Mesodermal cell (in vitro differentiated cells): ENCODE measurements at regions not wholly inside any gene's neighbourhood (a gene's known extent, or its start where the extent isn't known, plus 50 kb on each side); places are given as distances from the start of the nearest gene placed in this dataset.
"Not testable (repeated sequence)": the region's sequence is repeated elsewhere in the genome, so short reads cannot be mapped to it uniquely, and the experiment has no call there.

Experiments
- H3K27ac ChIP-seq: 2 replicates; pipeline ENCODE4 v1.7.0; 2013; ENCODE audit warnings: mild to moderate bottlenecking, low read depth, low read length, moderate library complexity; ENCODE audit not compliant: severe bottlenecking
- H3K36me3 ChIP-seq: 2 replicates; pipeline ENCODE4 v1.7.1; 2013; ENCODE audit warnings: mild to moderate bottlenecking, low read length, moderate library complexity; ENCODE audit not compliant: control insufficient read depth, insufficient read depth
- H3K4me1 ChIP-seq: one replicate; pipeline ENCODE4 v1.7.1; 2013; ENCODE audit warnings: mild to moderate bottlenecking, low read length; ENCODE audit not compliant: insufficient read depth, control insufficient read depth, poor library complexity, severe bottlenecking
- H3K4me3 ChIP-seq: 2 replicates; pipeline ENCODE4 v1.7.0; 2013; ENCODE audit warnings: low read length, control low read depth, mild to moderate bottlenecking; ENCODE audit not compliant: insufficient read depth, poor library complexity, severe bottlenecking; ENCODE audit errors: extremely low read depth
- H3K9me3 ChIP-seq: 2 replicates; pipeline ENCODE4 v1.7.1; 2013; ENCODE audit warnings: mild to moderate bottlenecking, low read length, moderate library complexity; ENCODE audit not compliant: control insufficient read depth
- WGBS, 2 experiments: methylation state at CpG; one replicate each; pipeline ENCODE4 v1.1.5; 2013; ENCODE audit warnings: missing lambda C conversion rate in 2 of 2; ENCODE audit not compliant: insufficient coverage in 2 of 2; 5-methylcytosine and 5-hydroxymethylcytosine counted together

GRCh38 chr2:54050445-54050844, 65.0 kb upstream of the ACYP2 start:
- no peak overlapping the region for H3K4me3 ChIP-seq
- H3K4me1 ChIP-seq = no peaks in the 10 kb centered on the region
- H3K9me3 ChIP-seq = peaks cover under 1% of the 10 kb centered on the region
- WGBS, 2 experiments = no CpG with 5 or more reads among the region's 2 CpGs
- H3K27ac ChIP-seq = no peak overlapping the region
- no peaks in the 10 kb centered on the region for H3K36me3 ChIP-seq

- WGBS, 2 experiments = 63% methylated on average over 1 of the region's 1 CpG; no CpG with 5 or more reads in 1 of the 2 experiments
- H3K27ac ChIP-seq = no peak overlapping the region
- no peaks in the 10 kb centered on the region for H3K36me3 ChIP-seq
- H3K9me3 ChIP-seq = peaks cover 11% of the 10 kb centered on the region
- H3K4me1 ChIP-seq = no peaks in the 10 kb centered on the region
- H3K4me3 ChIP-seq = no peak overlapping the region
Observed at GRCh38 chr2:54049365-54049764, 66.0 kb upstream of the ACYP2 start.

- not testable (repeated sequence) for H3K27ac ChIP-seq, H3K4me3 ChIP-seq, H3K36me3 ChIP-seq, H3K4me1 ChIP-seq
- 87 to 100% methylated on average over 1 to 5 of the region's 7 CpGs for WGBS, 2 experiments
- peaks cover 11% of the 10 kb centered on the region for H3K9me3 ChIP-seq
Observed at GRCh38 chr2:54048896-54049295, 66.5 kb upstream of the ACYP2 start.

GRCh38 chr2:54048117-54048785, 67.2 kb upstream of the ACYP2 start:
- Histone ChIP-seq H3K4me3 (no peak overlapping the region), H3K9me3 (peaks cover 11% of the 10 kb centered on the region), H3K36me3 (no peaks in the 10 kb centered on the region), H3K4me1 (no peaks in the 10 kb centered on the region), H3K27ac (no peak overlapping the region)
- 78 to 94% methylated on average over 2 of the region's 2 CpGs for WGBS, 2 experiments

GRCh38 chr2:54047658-54048057, 67.8 kb upstream of the ACYP2 start:
- no peaks in the 10 kb centered on the region for H3K36me3 ChIP-seq
- H3K4me1 ChIP-seq = no peaks in the 10 kb centered on the region
- H3K9me3 ChIP-seq = peaks cover 11% of the 10 kb centered on the region
- WGBS, 2 experiments = 88 to 96% methylated on average over 1 to 3 of the region's 3 CpGs
- no peak overlapping the region for H3K27ac ChIP-seq
- no peak overlapping the region for H3K4me3 ChIP-seq

- WGBS, 2 experiments = 95 to 100% methylated on average over 1 to 3 of the region's 4 CpGs
- no peak overlapping the region for H3K27ac ChIP-seq
- H3K36me3 ChIP-seq = no peaks in the 10 kb centered on the region
Observed at GRCh38 chr2:54047091-54047490, 68.3 kb upstream of the ACYP2 start.

GRCh38 chr2:54042897-54043620, 72.3 kb upstream of the PSME4 start:
- 100% methylated on average over 1 of the region's 2 CpGs; no CpG with 5 or more reads in 1 of the 2 experiments for WGBS, 2 experiments
- no peak overlapping the region for H3K27ac ChIP-seq
- no peak overlapping the region for H3K4me3 ChIP-seq
- H3K36me3 ChIP-seq = no peaks in the 10 kb centered on the region
- no peaks in the 10 kb centered on the region for H3K4me1 ChIP-seq
- peaks cover 11% of the 10 kb centered on the region for H3K9me3 ChIP-seq

More at GRCh38 chr2:54047091-54047490, 68.3 kb upstream of the ACYP2 start:
- Histone ChIP-seq H3K4me3 (no peak overlapping the region), H3K9me3 (peaks cover 11% of the 10 kb centered on the region), H3K4me1 (no peaks in the 10 kb centered on the region)

GRCh38 chr2:54042341-54042740, 71.5 kb upstream of the PSME4 start:
- 70 to 100% methylated on average over 1 of the region's 2 CpGs for WGBS, 2 experiments
- no peak overlapping the region for H3K27ac ChIP-seq
- peaks cover 11% of the 10 kb centered on the region for H3K9me3 ChIP-seq
- H3K36me3 ChIP-seq = no peaks in the 10 kb centered on the region
- no peak overlapping the region for H3K4me3 ChIP-seq
- H3K4me1 ChIP-seq = no peaks in the 10 kb centered on the region

- H3K9me3 ChIP-seq = peaks cover 11% of the 10 kb centered on the region
- H3K36me3 ChIP-seq = no peaks in the 10 kb centered on the region
- WGBS, 2 experiments = 80 to 96% methylated on average over 3 to 4 of the region's 4 CpGs
- H3K4me3 ChIP-seq = no peak overlapping the region
- H3K4me1 ChIP-seq = no peaks in the 10 kb centered on the region
- no peak overlapping the region for H3K27ac ChIP-seq
Observed at GRCh38 chr2:54041135-54041534, 70.3 kb upstream of the PSME4 start.

GRCh38 chr2:54040685-54041084, 69.9 kb upstream of the PSME4 start:
- H3K9me3 ChIP-seq = peaks cover 11% of the 10 kb centered on the region
- no peaks in the 10 kb centered on the region for H3K36me3 ChIP-seq
- WGBS, 2 experiments = no CpG with 5 or more reads among the region's 1 CpG
- no peak overlapping the region for H3K27ac ChIP-seq
- H3K4me1 ChIP-seq = no peaks in the 10 kb centered on the region
- no peak overlapping the region for H3K4me3 ChIP-seq

- Histone ChIP-seq H3K36me3 (no peaks in the 10 kb centered on the region), H3K9me3 (peaks cover 8% of the 10 kb centered on the region), H3K27ac (no peak overlapping the region), H3K4me3 (no peak overlapping the region), H3K4me1 (no peaks in the 10 kb centered on the region)
- WGBS, 2 experiments = 81 to 92% methylated on average over 2 of the region's 2 CpGs
Observed at GRCh38 chr2:54040250-54040649, 69.5 kb upstream of the PSME4 start.
